ENCODE measurements at regions not wholly inside any gene's neighbourhood (a gene's known extent, or its start where the extent isn't known, plus 50 kb on each side); places are given as distances from the start of the nearest gene placed in this dataset.
"Not testable (repeated sequence)": the region's sequence is repeated elsewhere in the genome, so short reads cannot be mapped to it uniquely, and the experiment has no call there.

GRCh38 chr4:175087145-175087544 is 169.0 kb downstream of the ADAM29 start:
- H3K27ac ChIP-seq = no peak overlapping the region
- TF ChIP-seq ZFX (IDR thresholded peaks at IDR 0.05) = no peak
- TF ChIP-seq, protein P1, sequence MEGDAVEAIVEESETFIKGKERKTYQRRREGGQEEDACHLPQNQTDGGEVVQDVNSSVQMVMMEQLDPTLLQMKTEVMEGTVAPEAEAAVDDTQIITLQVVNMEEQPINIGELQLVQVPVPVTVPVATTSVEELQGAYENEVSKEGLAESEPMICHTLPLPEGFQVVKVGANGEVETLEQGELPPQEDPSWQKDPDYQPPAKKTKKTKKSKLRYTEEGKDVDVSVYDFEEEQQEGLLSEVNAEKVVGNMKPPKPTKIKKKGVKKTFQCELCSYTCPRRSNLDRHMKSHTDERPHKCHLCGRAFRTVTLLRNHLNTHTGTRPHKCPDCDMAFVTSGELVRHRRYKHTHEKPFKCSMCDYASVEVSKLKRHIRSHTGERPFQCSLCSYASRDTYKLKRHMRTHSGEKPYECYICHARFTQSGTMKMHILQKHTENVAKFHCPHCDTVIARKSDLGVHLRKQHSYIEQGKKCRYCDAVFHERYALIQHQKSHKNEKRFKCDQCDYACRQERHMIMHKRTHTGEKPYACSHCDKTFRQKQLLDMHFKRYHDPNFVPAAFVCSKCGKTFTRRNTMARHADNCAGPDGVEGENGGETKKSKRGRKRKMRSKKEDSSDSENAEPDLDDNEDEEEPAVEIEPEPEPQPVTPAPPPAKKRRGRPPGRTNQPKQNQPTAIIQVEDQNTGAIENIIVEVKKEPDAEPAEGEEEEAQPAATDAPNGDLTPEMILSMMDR (conservative IDR thresholded peaks at IDR 0.05) = no peak

GRCh38 chr4:175090116-175090515 is 172.0 kb downstream of the ADAM29 start:
- TF ChIP-seq, protein P1 (conservative IDR thresholded peaks at IDR 0.05) = no peak
- no peak for TF ChIP-seq ZFX (IDR thresholded peaks at IDR 0.05)
- H3K27ac ChIP-seq = no peak overlapping the region

GRCh38 chr4:175091649-175092048 is 173.5 kb downstream of the ADAM29 start:
- H3K27ac ChIP-seq = no peak overlapping the region; the same call in 1 of the 2 replicates
- TF ChIP-seq, protein P1 (conservative IDR thresholded peaks at IDR 0.05) = no peak
- no peak for TF ChIP-seq ZFX (IDR thresholded peaks at IDR 0.05)

DNA sequence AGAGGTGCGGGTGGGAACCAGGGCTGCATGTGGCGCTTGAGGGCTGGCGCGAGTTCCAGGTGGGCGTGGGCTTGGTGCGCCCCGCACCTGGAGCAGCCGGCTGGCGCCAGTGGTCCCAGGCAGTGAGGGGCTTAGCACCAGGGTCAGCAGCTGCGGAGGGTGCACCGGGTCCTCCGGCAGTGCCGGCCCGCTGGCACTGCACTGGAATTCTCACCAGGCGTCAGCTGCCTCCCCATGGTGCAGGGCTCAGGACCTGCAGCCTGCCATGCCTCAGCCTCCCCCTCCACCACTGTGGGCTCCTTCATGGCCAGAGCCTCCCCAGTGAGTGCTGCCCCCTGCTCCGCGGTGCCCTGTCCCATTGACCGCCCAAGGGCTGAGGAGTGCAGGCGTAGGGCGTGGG is 174.0 kb downstream of the ADAM29 start:
- no peak for TF ChIP-seq ZFX (IDR thresholded peaks at IDR 0.05)
- TF ChIP-seq, protein P1 (conservative IDR thresholded peaks at IDR 0.05) = no peak

GRCh38 chr4:175093055-175093454 is 174.9 kb downstream of the ADAM29 start:
- H3K27ac ChIP-seq = not testable (repeated sequence)

More for the DNA sequence above, 174.0 kb downstream of the ADAM29 start:
- H3K27ac ChIP-seq = no peak overlapping the region; the same call in 1 of the 2 replicates

GRCh38 chr4:175103403-175103802 is 185.2 kb downstream of the ADAM29 start:
- TF ChIP-seq, protein P1 (conservative IDR thresholded peaks at IDR 0.05) = no peak
- TF ChIP-seq ZFX (IDR thresholded peaks at IDR 0.05) = no peak
- H3K27ac ChIP-seq = no peak overlapping the region

GRCh38 chr4:175106301-175106700 is 188.1 kb downstream of the ADAM29 start:
- no peak overlapping the region for H3K27ac ChIP-seq
- TF ChIP-seq, protein P1 (conservative IDR thresholded peaks at IDR 0.05) = no peak
- TF ChIP-seq ZFX (IDR thresholded peaks at IDR 0.05) = no peak

- TF ChIP-seq, protein P1 (conservative IDR thresholded peaks at IDR 0.05) = peak; percentile 26; the same call in 1 of the 2 replicates
- TF ChIP-seq ZFX (IDR thresholded peaks at IDR 0.05) = no peak
- no peak overlapping the region for H3K27ac ChIP-seq
These were observed 191.8 kb downstream of the ADAM29 start for GRCh38 chr4:175109933-175110332.
